Mesendoderm (in vitro differentiated cells): ENCODE measurements at regions not wholly inside any gene's neighbourhood (a gene's known extent, or its start where the extent isn't known, plus 50 kb on each side); places are given as distances from the start of the nearest gene placed in this dataset.

Source experiments
- DNase-seq: peaks from one replicate; pipeline ENCODE4 v3.0.0; 2013
- H2AK5ac ChIP-seq: 2 replicates; pipeline ENCODE4 v1.6.1; 2013; ENCODE audit warnings: low read length, inconsistent platforms
- H2BK120ac ChIP-seq: 2 replicates; pipeline ENCODE4 v1.6.1; 2013; ENCODE audit warnings: low read depth, mild to moderate bottlenecking, low read length, moderate library complexity, mixed read lengths
- H2BK15ac ChIP-seq: replicated peaks from 2 replicates; pipeline ENCODE4 v1.6.1; 2013; ENCODE audit warnings: low read depth, mild to moderate bottlenecking, moderate library complexity
- H2BK5ac ChIP-seq: 2 replicates; pipeline ENCODE4 v1.6.1; 2013; ENCODE audit warnings: low read length, inconsistent platforms
- H3K18ac ChIP-seq: 2 replicates; pipeline ENCODE4 v1.6.1; 2013; ENCODE audit warnings: mild to moderate bottlenecking, low read length, mixed read lengths
- H3K23ac ChIP-seq: one replicate; pipeline ENCODE4 v1.6.1; 2013; ENCODE audit warnings: low read length
- H3K27ac ChIP-seq: 2 replicates; pipeline ENCODE4 v1.5.1; 2013; ENCODE audit warnings: low read depth, mild to moderate bottlenecking, inconsistent platforms, low read length, moderate library complexity
- H3K27me3 ChIP-seq: 2 replicates; pipeline ENCODE4 v1.6.1; 2013; ENCODE audit warnings: low read length, control low read depth, mild to moderate bottlenecking, inconsistent platforms; ENCODE audit not compliant: insufficient read depth, poor library complexity
- H3K36me3 ChIP-seq: 2 replicates; pipeline ENCODE4 v1.6.1; 2013; ENCODE audit warnings: low read length, inconsistent platforms; ENCODE audit not compliant: control insufficient read depth, insufficient read depth
- H3K4ac ChIP-seq: one replicate; pipeline ENCODE4 v1.6.1; 2013; ENCODE audit warnings: low read depth, mild to moderate bottlenecking, low read length, moderate library complexity
- H3K4me1 ChIP-seq: 2 replicates; pipeline ENCODE4 v1.6.1; 2013; ENCODE audit warnings: low read depth, low read length, inconsistent platforms; ENCODE audit not compliant: control insufficient read depth
- H3K4me2 ChIP-seq: 2 replicates; pipeline ENCODE4 v1.6.1; 2013; ENCODE audit warnings: low read length
- H3K4me3 ChIP-seq: 2 replicates; pipeline ENCODE4 v1.5.1; 2013; ENCODE audit warnings: mild to moderate bottlenecking, low read length
- H3K56ac ChIP-seq: one replicate; pipeline ENCODE4 v1.6.1; 2013; ENCODE audit warnings: low read length
- H3K79me1 ChIP-seq: 2 replicates; pipeline ENCODE4 v1.6.1; 2013; ENCODE audit warnings: low read length, inconsistent platforms
- H3K79me2 ChIP-seq: 2 replicates; pipeline ENCODE4 v1.6.1; 2013; ENCODE audit warnings: mild to moderate bottlenecking, low read length; ENCODE audit not compliant: control insufficient read depth, insufficient read depth
- H3K9ac ChIP-seq: 2 replicates; pipeline ENCODE4 v1.6.1; 2013; ENCODE audit warnings: low read length, inconsistent platforms
- H4K5ac ChIP-seq: one replicate; pipeline ENCODE4 v1.6.1; 2013; ENCODE audit warnings: low read length
- H4K8ac ChIP-seq: one replicate; pipeline ENCODE4 v1.6.1; 2013; ENCODE audit warnings: low read depth, mild to moderate bottlenecking, control low read depth, low read length, moderate library complexity
- WGBS: extraction: QIAGEN DNeasy Blood & Tissue Kit; methylation state at CpG from one replicate; pipeline ENCODE4 v1.1.7; 2013; ENCODE audit warnings: low lambda C conversion rate, missing lambda C conversion rate; ENCODE audit not compliant: insufficient coverage; ENCODE audit errors: extremely low coverage; 5-methylcytosine and 5-hydroxymethylcytosine counted together

- H2BK120ac ChIP-seq, result no peak overlapping the region
- H3K4me3 ChIP-seq, result no peak overlapping the region
- no peak overlapping the region for H2AK5ac ChIP-seq
- no peak overlapping the region for H3K56ac ChIP-seq
- no peak overlapping the region for H3K27ac ChIP-seq
- WGBS, result no CpG with 5 or more reads among the region's 5 CpGs
- no peak overlapping the region for H3K18ac ChIP-seq
- H3K4ac ChIP-seq, result no peak overlapping the region
- H3K79me1 ChIP-seq, result no peaks in the 10 kb centered on the region
- no peak overlapping the region for H3K23ac ChIP-seq
- H3K36me3 ChIP-seq, result no peaks in the 10 kb centered on the region
- H4K5ac ChIP-seq, result no peak overlapping the region
- H3K4me2 ChIP-seq, result no peak overlapping the region
- H4K8ac ChIP-seq, result no peak overlapping the region
- no peak overlapping the region for H2BK5ac ChIP-seq
- H3K79me2 ChIP-seq, result no peaks in the 10 kb centered on the region
- no peak for DNase-seq
- H3K9ac ChIP-seq, result no peak overlapping the region
- H3K27me3 ChIP-seq, result no peaks in the 10 kb centered on the region
- no peak overlapping the region for H2BK15ac ChIP-seq
- H3K4me1 ChIP-seq, result no peaks in the 10 kb centered on the region
Observed at GRCh38 chr7:81420526-81421226, 349.2 kb downstream of the HGF start.

- Histone ChIP-seq H2BK120ac (no peak overlapping the region), H2BK5ac (no peak overlapping the region), H2AK5ac (no peak overlapping the region), H3K4me1 (no peaks in the 10 kb centered on the region), H3K27ac (no peak overlapping the region), H3K36me3 (no peaks in the 10 kb centered on the region), H3K4me3 (no peak overlapping the region), H2BK15ac (no peak overlapping the region), H3K23ac (no peak overlapping the region), H4K8ac (no peak overlapping the region), H3K56ac (no peak overlapping the region), H4K5ac (no peak overlapping the region), H3K9ac (no peak overlapping the region), H3K4ac (no peak overlapping the region), H3K18ac (no peak overlapping the region), H3K79me1 (no peaks in the 10 kb centered on the region), H3K4me2 (no peak overlapping the region), H3K27me3 (no peaks in the 10 kb centered on the region), H3K79me2 (no peaks in the 10 kb centered on the region)
- no peak for DNase-seq
Observed at GRCh38 chr7:81419731-81420130, 350.1 kb downstream of the HGF start.

GRCh38 chr7:81416659-81417058 lies 353.2 kb downstream of the HGF start:
- Histone ChIP-seq H2BK5ac (no peak overlapping the region), H3K9ac (no peak overlapping the region), H3K4me2 (no peak overlapping the region), H3K4me3 (no peak overlapping the region), H3K18ac (no peak overlapping the region), H4K5ac (no peak overlapping the region), H3K79me1 (no peaks in the 10 kb centered on the region), H2AK5ac (no peak overlapping the region), H3K79me2 (no peaks in the 10 kb centered on the region), H4K8ac (no peak overlapping the region), H3K36me3 (no peaks in the 10 kb centered on the region), H3K56ac (no peak overlapping the region), H3K27me3 (no peaks in the 10 kb centered on the region), H3K4me1 (no peaks in the 10 kb centered on the region), H3K23ac (no peak overlapping the region), H2BK120ac (no peak overlapping the region), H3K4ac (no peak overlapping the region), H3K27ac (no peak overlapping the region), H2BK15ac (no peak overlapping the region)
- WGBS, result no CpG with 5 or more reads among the region's 1 CpG
- DNase-seq, result no peak

GRCh38 chr7:81415181-81415580 lies 354.7 kb downstream of the HGF start:
- Histone ChIP-seq H3K4me3 (no peak overlapping the region), H3K4me2 (no peak overlapping the region), H2BK120ac (no peak overlapping the region), H2AK5ac (no peak overlapping the region), H3K4ac (no peak overlapping the region), H4K8ac (no peak overlapping the region), H3K4me1 (no peaks in the 10 kb centered on the region), H3K18ac (no peak overlapping the region), H4K5ac (no peak overlapping the region), H3K79me1 (no peaks in the 10 kb centered on the region), H2BK15ac (no peak overlapping the region), H3K9ac (no peak overlapping the region), H3K27ac (no peak overlapping the region), H3K23ac (no peak overlapping the region), H3K36me3 (no peaks in the 10 kb centered on the region), H3K79me2 (no peaks in the 10 kb centered on the region), H3K27me3 (no peaks in the 10 kb centered on the region), H3K56ac (no peak overlapping the region), H2BK5ac (no peak overlapping the region)
- no CpG with 5 or more reads among the region's 1 CpG for WGBS
- no peak for DNase-seq

- H3K4me1 ChIP-seq, result no peaks in the 10 kb centered on the region
- H3K79me1 ChIP-seq, result no peaks in the 10 kb centered on the region
- H3K56ac ChIP-seq, result no peak overlapping the region
- no peaks in the 10 kb centered on the region for H3K79me2 ChIP-seq
- no peak overlapping the region for H3K18ac ChIP-seq
- no CpG with 5 or more reads among the region's 3 CpGs for WGBS
- no peak overlapping the region for H4K8ac ChIP-seq
- H3K23ac ChIP-seq, result no peak overlapping the region
- H2BK15ac ChIP-seq, result no peak overlapping the region
- no peaks in the 10 kb centered on the region for H3K27me3 ChIP-seq
- no peak overlapping the region for H2BK120ac ChIP-seq
- no peaks in the 10 kb centered on the region for H3K36me3 ChIP-seq
- DNase-seq, result no peak
- no peak overlapping the region for H3K27ac ChIP-seq
- H3K4ac ChIP-seq, result no peak overlapping the region
- H2AK5ac ChIP-seq, result no peak overlapping the region
- no peak overlapping the region for H2BK5ac ChIP-seq
- H3K4me2 ChIP-seq, result no peak overlapping the region
- no peak overlapping the region for H3K9ac ChIP-seq
- H4K5ac ChIP-seq, result no peak overlapping the region
- H3K4me3 ChIP-seq, result no peak overlapping the region
Observed at GRCh38 chr7:81414411-81414810, 355.4 kb downstream of the HGF start.

GRCh38 chr7:81410471-81411117 lies 359.3 kb downstream of the HGF start:
- Histone ChIP-seq H2BK5ac (no peak overlapping the region), H3K36me3 (no peaks in the 10 kb centered on the region), H3K56ac (no peak overlapping the region), H3K27ac (no peak overlapping the region), H3K9ac (no peak overlapping the region), H4K5ac (no peak overlapping the region), H3K79me2 (no peaks in the 10 kb centered on the region), H3K4me1 (no peaks in the 10 kb centered on the region), H3K4ac (no peak overlapping the region), H2BK15ac (no peak overlapping the region), H3K18ac (no peak overlapping the region), H4K8ac (no peak overlapping the region), H3K23ac (no peak overlapping the region), H3K79me1 (no peaks in the 10 kb centered on the region), H2AK5ac (no peak overlapping the region), H3K4me2 (no peak overlapping the region), H2BK120ac (no peak overlapping the region), H3K4me3 (no peak overlapping the region), H3K27me3 (no peaks in the 10 kb centered on the region)
- DNase-seq, result no peak
- WGBS, result no CpG with 5 or more reads among the region's 6 CpGs
